GM21786 (cell line): ENCODE measurements at regions not wholly inside any gene's neighbourhood (a gene's known extent, or its start where the extent isn't known, plus 50 kb on each side); places are given as distances from the start of the nearest gene placed in this dataset.

Experiments used
- ATAC-seq: cut with Tn5 transposase; IDR thresholded peaks from one replicate; pipeline ENCODE4 v1.9.1; 2021; ENCODE audit not compliant: unreplicated experiment

DNA sequence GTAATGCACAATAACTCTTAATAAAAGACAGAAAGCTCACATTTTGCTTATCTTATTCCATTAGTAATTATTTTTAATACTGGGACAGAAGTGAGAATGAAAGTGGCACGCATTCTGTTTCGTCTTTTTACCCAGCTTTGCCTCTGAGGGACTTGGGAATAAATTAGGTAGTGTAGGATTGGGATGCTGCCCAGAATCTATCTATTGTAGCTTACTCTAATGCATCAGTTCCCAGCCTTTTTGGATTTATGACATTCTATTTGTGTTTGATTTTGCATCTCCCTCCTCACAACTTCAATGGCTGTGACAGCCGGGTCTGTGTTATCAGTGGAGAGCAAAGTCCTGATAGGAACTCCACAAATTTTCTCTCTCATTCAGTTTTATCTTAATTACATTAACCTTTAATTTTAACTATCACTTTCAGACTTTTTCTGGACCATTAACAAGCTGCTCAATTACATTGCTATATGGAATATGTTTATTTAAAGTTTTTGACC, 62.9 kb upstream of the TULP4 start:
- no peak for ATAC-seq

GRCh38 chr6:158251565-158251964, 60.7 kb upstream of the TULP4 start:
- ATAC-seq = peak; percentile 35

DNA sequence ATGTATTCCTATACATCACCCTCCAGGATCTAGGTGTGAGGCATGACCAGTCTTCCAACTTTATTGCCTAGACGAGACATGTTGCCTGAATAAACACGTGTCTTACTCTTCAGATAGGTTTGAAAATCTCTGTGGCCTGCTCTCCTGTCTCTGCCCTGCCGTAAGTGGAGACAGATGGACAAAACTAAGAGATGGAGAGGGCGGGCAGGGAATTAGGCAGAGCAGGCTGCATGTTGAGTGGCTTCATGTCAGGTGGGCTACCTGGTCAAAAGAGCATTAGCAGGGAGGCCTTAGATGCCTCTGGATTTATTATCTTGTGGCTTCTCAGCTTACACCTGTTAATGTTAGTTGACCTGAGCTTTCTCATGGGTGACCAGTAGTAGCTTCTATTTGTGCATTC, 59.0 kb upstream of the TULP4 start:
- ATAC-seq = no peak

- no peak for ATAC-seq
Measured at GRCh38 chr6:158255275-158255988, 56.8 kb upstream of the TULP4 start.

- ATAC-seq = no peak
Measured at GRCh38 chr6:158255989-158256601, 56.2 kb upstream of the TULP4 start.

- no peak for ATAC-seq
Measured at GRCh38 chr6:158256746-158257424, 55.4 kb upstream of the TULP4 start.

DNA sequence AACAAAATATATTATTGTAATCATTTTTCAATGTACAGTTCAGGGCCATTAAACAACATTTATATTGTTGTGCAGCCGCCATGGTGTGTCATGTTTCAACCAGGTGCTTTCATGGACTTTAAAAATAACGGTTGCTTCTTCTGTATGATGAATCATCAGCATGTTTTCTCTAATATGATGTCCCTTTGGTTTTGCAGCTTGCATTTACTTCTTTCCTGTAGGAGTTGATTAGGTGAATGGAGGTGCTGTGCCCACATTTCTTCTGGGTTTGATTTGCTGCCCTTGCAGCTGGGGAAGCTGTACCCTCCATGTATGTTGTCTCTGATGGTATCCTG, 54.9 kb upstream of the TULP4 start:
- no peak for ATAC-seq

DNA sequence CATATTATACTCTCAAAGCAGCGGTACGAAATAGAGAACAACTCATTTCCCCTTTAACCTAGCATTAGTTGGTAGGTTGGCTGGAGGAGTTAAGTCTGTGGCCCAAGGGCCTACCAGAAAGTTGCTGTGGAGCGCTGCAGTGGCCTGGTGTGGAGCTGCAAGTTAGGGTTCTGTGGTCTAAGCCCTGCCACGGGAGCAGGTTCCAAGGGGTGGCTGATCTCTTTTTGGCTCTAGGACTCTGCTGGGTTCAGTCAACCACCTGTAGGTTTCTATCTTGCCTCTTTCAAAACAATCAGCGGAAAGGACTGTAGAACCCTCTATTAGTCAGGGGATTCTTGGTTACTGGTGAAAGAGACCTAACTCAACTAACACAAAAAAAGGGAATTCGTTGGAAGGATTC, 54.5 kb upstream of the TULP4 start:
- ATAC-seq = no peak

DNA sequence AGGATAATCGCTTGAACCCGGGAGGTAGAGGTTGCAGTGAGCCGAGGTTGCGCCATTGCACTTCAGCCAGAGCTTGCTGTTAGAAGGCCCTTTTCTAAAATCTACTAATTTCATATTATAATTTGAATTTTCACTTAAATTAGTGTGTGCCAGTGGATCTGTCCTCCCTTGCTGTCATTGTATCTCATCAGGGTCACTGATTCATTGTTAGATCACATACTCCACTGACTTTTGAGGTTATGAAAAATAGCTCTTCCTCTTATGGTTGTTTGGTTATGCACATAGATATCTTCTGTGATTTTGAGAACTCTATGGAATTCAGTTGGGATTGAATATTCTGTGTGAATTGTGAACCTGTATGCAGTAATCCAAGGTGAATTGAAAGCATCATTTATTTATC, 53.1 kb upstream of the TULP4 start:
- no peak for ATAC-seq

GRCh38 chr6:158259845-158260244, 52.4 kb upstream of the TULP4 start:
- ATAC-seq = no peak

DNA sequence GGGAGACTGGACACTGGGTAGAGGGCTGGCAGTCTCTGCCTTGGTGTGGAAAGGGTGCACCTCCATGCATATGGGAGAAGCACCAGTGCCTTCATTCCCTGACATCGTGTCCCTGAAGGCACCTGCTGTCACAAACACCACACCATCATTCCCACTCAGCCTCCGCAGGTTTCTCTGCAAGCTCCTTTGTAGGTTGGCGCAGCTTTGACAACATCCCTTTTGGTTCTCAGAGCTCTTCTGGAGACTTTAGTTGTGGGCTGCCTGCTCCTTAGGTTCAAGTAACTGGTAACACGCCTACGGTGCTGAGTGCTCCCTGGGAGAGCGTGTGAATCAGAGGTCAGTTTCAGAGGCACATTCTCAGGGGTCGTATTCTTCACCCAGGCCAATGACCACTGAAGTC, 50.2 kb upstream of the TULP4 start:
- ATAC-seq = no peak
